NOMO-1 treated with DMSO at 0.1 percent for 48 hours (cell line): ENCODE measurements at regions not wholly inside any gene's neighbourhood (a gene's known extent, or its start where the extent isn't known, plus 50 kb on each side); places are given as distances from the start of the nearest gene placed in this dataset.

Experiments
- DNase-seq: peaks from one replicate; lab custom pipeline; 2025; ENCODE audit not compliant: unreplicated experiment; lab: John Stamatoyannopoulos, UW

DNA sequence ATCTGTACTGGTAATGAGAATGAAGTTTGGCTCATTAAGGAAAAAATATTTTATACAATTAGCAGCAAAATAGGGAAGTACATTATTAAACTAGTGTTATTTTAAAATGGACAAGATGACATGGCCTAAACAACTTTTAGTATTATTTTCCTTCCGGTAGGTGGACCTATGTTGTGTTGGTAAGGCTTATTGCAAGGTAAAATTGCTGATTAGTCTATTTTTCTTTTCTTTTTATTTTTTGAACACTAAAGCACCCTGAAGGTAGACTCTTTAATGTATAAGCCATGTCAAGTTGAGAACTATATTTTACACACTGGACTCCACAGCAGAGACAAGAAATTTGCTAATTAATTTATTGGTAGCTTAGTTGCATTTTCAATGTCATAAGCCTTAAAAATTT, 239.5 kb upstream of the POT1 start:
- no peak for DNase-seq

DNA sequence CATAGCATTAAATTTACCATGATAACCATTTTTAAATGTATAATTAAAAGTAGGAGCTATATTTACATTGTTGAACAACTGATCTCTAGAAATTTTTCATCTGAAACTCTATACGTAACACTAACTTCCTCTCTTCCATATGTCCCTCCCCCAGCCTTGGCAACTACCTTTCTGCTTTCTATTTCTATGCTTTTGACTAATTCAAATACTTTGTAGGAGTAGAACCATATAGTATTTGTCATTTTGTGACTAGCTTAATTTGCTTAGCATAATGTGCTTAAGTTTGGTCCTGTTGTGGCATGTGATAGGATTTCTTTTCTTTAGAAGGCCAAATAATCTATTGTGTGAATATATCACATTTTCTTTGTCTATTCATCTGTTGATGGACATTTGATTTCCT, 225.3 kb upstream of the POT1 start:
- DNase-seq: no peak

DNA sequence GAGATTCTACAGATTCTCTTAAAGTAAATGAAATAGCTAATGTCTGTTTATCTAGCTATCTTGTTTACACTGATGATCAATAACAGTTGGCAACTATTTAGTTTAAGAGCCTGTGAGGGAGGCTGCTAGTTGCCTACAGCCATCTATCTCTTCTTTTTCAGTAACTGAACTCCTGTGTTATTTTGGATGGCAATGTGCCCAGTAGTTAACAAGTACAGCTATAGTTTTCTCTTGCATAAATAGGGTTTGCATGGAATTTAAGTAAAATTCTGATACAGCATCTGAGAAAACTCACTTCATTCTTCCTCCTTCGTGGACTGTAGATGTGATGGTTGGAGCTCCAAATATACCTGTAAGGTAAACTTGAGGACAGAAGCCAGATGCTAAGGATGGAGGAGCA, 219.5 kb upstream of the POT1 start:
- no peak for DNase-seq

- no peak for DNase-seq
Measured at GRCh38 chr7:125147047-125147446, 217.4 kb upstream of the POT1 start.

- DNase-seq: no peak
Measured at GRCh38 chr7:125136755-125137532, 207.3 kb upstream of the POT1 start.

GRCh38 chr7:125136341-125136740, 206.7 kb upstream of the POT1 start:
- no peak for DNase-seq

DNA sequence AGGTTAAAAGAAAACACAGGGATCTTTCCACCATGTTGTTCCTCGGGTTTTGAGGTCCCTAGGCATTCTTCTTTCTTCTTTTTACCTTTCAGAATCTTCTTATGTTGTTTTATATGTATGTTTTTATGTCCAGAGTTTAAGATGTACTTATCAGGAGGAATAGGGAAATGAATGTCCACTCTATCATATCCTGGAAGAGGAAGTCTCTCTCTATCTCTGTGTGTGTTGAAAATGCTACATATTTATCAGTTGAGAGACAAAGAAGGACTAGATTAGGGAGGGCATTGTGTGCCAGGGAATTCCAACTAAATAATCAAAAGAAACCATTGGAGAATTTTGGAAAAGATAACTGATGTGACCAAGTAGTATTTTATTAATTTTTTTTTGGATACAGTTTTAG, 200.5 kb upstream of the POT1 start:
- DNase-seq: no peak

- DNase-seq: no peak
Measured at GRCh38 chr7:125127304-125127703, 197.7 kb upstream of the POT1 start.

GRCh38 chr7:125126376-125126775, 196.8 kb upstream of the POT1 start:
- DNase-seq: no peak

GRCh38 chr7:125125315-125125714, 195.7 kb upstream of the POT1 start:
- no peak for DNase-seq

DNA sequence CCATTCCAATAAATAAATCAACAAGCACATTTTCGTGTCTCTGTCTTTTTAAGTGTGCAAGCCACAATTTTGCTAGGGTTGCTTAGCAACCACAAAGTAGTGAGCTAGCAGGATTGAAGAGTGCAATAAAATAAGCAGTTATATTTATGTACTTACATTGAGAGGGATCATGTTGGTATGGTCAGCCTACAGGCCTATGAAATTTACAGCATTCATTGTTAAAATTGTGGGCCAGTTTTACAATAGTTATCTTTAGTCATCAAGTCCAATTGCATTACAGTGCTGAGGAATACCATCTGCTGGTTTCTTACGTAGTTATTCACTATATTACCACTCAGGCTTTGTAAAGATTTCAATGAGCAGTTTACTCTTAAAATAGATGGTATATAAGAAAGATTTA, 192.5 kb upstream of the POT1 start:
- DNase-seq: no peak

DNA sequence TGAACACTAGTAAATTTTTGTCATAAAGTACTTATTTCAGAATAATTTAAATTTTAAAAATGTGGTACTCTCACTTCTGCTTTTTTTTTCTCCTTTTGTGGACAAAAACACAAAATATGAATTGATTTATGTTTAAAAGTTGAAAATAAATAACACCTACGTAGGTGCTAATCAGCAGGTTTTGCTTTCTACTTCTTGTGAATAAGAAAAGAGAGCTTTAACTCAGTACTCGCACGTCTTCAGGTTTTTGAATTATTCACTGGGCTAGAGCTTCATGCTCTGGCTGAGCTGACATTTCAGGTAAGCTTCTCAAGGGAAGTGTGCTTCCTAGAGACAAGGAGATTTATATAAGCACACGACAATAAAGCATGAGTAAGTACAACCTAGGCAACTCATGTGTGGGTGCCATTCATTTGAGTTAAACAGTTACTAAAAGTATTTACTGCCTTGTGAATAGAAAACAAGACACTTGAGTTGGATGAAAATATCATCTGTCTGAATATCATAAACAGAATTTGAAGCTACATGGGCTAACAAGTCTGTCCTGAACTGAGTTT, 190.0 kb upstream of the POT1 start:
- no peak for DNase-seq

DNA sequence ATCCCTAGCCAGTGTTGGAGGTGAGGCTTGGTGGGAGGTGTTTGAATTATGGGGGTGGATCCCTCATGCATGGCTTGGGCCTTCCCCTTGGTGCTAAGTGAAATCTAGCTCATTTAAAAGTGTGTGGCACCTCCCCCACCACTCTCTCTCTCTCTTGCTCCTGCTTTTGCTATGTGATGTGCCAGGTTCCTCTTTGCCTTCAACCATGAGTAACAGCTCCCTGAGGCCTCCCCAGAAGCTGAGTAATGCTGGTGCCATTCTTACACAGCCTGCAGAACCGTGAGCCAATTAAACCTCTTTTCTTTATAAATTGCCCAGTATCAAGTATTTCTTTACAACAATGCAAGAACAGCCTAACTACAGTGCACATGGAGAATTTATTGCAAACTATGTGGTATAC, 188.8 kb upstream of the POT1 start:
- DNase-seq: no peak

DNA sequence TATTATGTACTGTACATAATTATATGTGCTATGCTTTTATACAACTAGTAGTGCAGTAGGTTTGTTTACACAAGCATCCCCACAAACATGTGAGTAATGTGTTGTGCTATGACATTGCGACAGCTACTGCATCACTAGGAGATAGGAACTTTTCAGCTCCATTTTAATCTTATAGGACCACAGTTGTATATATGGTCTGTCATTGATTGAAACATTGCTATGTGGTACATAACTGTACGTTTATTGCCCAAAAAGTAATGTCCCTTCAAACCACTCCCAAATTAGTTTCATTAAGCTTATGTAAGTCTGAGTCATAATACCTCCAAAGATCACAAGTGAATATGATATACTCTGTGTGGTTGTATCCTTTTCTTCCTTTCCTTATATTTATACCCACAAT, 183.2 kb upstream of the POT1 start:
- no peak for DNase-seq

GRCh38 chr7:125099519-125099918, 169.9 kb upstream of the POT1 start:
- DNase-seq: no peak

- DNase-seq: no peak
Measured at GRCh38 chr7:125098377-125098970, 168.8 kb upstream of the POT1 start.

DNA sequence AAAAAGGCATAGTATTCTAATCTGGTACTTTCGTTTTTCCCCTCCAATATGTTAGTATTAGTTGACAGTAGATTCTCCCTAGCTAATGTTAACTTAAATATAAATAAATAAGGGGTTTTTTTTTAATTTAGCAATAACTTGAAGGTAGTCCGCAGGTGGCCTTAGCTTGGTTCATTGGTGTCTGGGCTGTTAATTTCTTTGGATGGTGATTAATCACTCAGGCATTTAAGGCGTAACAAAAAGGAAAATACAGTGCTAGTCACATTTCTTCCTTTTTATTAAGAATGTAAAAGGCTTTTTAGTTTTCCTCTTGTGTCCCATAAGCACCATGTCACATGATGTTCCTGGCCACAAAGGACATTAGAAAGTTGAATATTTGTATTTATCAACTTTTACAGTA, 161.0 kb upstream of the POT1 start:
- DNase-seq: no peak

DNA sequence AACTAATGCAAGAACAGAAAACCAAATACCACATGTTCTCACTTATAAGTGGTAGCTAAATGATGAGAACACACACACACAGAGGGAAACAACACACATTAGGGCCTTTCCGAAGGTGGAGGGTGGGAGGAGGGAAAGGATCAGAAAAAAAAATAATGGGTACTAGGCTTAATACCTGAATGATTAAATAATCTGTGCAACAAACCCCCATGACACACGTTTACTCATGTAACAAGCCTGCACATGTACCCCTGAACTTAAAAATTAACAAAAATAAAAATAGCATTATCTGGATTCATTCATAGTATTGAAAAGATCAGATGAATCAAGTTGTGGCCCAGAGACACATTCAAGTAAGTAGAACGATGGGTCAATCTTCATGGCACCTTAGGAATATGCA, 159.5 kb upstream of the POT1 start:
- no peak for DNase-seq

DNA sequence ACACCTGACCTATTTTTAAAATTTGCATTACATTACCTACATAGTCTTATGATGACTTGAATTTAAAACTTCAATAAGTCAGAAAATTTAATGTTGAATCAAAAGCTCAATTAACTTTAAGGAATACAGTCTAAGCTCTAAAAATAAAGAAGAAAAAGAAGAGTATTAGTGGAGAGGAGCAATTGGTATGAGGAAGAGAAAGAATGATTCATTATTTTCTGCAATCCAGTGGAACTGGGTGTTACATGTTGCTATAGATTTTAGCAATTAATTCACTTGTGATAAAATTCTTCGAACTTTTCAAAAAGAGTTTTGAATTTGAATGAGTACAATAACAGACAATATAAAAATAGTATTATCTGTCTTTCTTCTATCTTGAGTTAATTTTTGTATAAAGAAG, 158.9 kb upstream of the POT1 start:
- DNase-seq: no peak

DNA sequence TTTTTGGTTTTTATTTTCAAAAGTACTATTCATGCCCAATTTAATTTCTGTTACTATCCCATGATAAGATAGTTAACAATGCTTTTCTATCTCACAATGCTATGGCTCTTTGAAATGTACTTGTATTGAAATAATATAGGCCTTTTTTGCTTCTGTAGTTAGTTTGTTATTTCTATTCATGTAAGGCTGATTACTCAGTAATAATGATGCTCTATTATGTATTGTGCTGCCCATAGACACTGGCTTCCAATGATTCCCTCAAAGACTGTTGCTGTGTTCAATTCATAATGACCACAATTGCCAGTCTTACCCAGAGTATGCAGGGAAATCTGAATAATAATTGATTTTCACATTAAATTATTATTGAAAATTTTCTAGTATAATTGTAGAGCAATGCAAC, 155.5 kb upstream of the POT1 start:
- DNase-seq: no peak

GRCh38 chr7:125084196-125084595, 154.6 kb upstream of the POT1 start:
- no peak for DNase-seq

GRCh38 chr7:125074141-125074540, 144.5 kb upstream of the POT1 start:
- no peak for DNase-seq

DNA sequence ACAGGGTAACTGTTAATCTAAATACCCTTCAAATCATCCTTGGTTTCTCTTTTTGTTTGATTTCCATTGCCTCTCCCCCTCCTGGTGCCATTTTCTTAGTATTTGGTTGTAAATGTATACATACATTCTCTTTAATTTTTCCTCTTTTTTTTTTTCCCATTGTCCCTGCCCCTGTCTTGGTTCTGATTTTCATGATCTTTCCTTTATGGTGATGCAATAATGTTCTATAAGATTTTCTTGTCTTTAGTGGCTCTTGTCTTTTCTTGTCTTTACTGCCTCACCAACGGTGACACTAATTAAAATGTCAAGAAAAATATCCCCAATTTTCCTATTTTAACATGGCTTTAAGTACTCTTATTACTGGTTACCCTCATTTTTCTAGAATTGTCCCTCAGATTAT, 135.9 kb upstream of the POT1 start:
- DNase-seq: no peak
